ENCODE measurements at regions not wholly inside any gene's neighbourhood (a gene's known extent, or its start where the extent isn't known, plus 50 kb on each side); places are given as distances from the start of the nearest gene placed in this dataset.

DNA sequence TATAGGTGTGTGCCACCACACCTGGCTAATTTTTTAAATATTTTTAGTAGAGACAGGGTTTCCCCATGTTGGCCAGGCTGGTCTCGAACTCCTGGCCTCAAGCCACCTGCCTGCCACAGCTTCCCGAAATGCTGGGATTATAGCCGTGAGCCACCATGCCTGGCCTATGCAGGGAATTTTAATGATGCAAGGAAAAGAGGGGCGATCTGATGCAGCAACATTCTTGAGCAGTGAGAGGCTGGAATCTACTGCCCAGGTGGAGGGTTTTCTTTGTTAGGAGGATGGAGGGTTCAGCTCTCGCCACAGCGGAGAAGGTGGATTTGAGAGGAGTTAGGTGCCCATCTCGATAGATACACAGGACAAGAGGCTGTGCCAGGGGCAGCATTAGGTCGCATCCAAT, 332.3 kb downstream of the GATA3 start:
- Mint-ChIP-seq H3K9me3 (peaks cover 2% of the 10 kb centered on the region), H3K4me1 (ENCODE audit: low read depth) (no peaks in the 10 kb centered on the region), H3K36me3 (ENCODE audit: low read depth) (no peaks in the 10 kb centered on the region), H3K4me3 (no peak overlapping the region), H3K27me3 (no peaks in the 10 kb centered on the region), H3K27ac (no peak overlapping the region)
- ATAC-seq (ENCODE audit: poor library complexity): no peak
- Histone ChIP-seq H3K36me3 (ENCODE audit: insufficient read depth, low read length) (no peaks in the 10 kb centered on the region), H3K9me3 (ENCODE audit: control insufficient read depth in 1 of 2, insufficient read depth in 1 of 2, low read length in 2 of 2) (no peaks in the 10 kb centered on the region), H3K27ac (ENCODE audit: low read depth in 1 of 2, low read length in 2 of 2) (no peak overlapping the region), H3K4me1 (ENCODE audit: insufficient read depth, low read length) (no peaks in the 10 kb centered on the region), H3K4me3 (ENCODE audit: low read length) (no peak overlapping the region), H3K27me3 (ENCODE audit: control insufficient read depth in 1 of 2, insufficient read depth in 2 of 2, low read length in 2 of 2) (no peaks in the 10 kb centered on the region)
- POLR2A ChIA-PET: interaction anchor here (0.6 kb wide), 1 partner anchor 8 kb away, joined by 3 read pairs; no protein-coding TSS in a partner anchor
- TF ChIP-seq, protein P1, sequence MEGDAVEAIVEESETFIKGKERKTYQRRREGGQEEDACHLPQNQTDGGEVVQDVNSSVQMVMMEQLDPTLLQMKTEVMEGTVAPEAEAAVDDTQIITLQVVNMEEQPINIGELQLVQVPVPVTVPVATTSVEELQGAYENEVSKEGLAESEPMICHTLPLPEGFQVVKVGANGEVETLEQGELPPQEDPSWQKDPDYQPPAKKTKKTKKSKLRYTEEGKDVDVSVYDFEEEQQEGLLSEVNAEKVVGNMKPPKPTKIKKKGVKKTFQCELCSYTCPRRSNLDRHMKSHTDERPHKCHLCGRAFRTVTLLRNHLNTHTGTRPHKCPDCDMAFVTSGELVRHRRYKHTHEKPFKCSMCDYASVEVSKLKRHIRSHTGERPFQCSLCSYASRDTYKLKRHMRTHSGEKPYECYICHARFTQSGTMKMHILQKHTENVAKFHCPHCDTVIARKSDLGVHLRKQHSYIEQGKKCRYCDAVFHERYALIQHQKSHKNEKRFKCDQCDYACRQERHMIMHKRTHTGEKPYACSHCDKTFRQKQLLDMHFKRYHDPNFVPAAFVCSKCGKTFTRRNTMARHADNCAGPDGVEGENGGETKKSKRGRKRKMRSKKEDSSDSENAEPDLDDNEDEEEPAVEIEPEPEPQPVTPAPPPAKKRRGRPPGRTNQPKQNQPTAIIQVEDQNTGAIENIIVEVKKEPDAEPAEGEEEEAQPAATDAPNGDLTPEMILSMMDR (IDR thresholded peaks at IDR 0.05): no peak
- CTCF ChIA-PET: no interaction called here
- intact Hi-C loops (cut with DNase I, micrococcal nuclease): no loop called here
- DNase-seq: no peak

DNA sequence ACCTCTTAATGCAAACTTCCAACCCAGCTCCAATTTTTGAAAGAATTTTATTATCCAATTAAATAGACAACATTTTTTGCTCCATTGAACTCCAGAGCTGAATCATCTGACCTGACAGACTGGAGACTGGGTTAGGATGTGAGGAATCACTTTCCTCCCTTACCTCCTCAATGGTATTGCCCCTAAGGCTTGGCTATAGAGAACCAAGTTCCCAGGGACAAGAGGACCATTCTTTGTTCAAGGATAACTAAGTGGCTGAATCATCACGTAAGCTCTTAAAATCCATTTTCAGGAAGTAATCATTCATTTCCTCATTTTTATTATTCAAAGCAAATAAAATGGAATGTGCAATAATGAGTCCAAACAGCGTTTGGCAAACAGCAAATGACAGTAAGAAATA, 335.1 kb downstream of the GATA3 start:
- CTCF ChIA-PET: no interaction called here
- Histone ChIP-seq H3K4me1 (ENCODE audit: insufficient read depth, low read length) (no peaks in the 10 kb centered on the region), H3K4me3 (ENCODE audit: low read length) (no peak overlapping the region), H3K27me3 (ENCODE audit: control insufficient read depth in 1 of 2, insufficient read depth in 2 of 2, low read length in 2 of 2) (no peaks in the 10 kb centered on the region), H3K36me3 (ENCODE audit: insufficient read depth, low read length) (no peaks in the 10 kb centered on the region), H3K9me3 (ENCODE audit: control insufficient read depth in 1 of 2, insufficient read depth in 1 of 2, low read length in 2 of 2) (no peaks in the 10 kb centered on the region), H3K27ac (ENCODE audit: low read depth in 1 of 2, low read length in 2 of 2) (no peak overlapping the region)
- intact Hi-C loops (cut with DNase I, micrococcal nuclease): no loop called here
- no peak for ATAC-seq (ENCODE audit: poor library complexity)
- no peak overlapping the region for H3K4me3 Mint-ChIP-seq
- H3K9me3 Mint-ChIP-seq: peaks cover 2% of the 10 kb centered on the region
- no peak for DNase-seq
- TF ChIP-seq, protein P1 (IDR thresholded peaks at IDR 0.05): no peak
- POLR2A ChIA-PET: interaction anchor here (0.7 kb wide), 1 partner anchor 13 kb away, joined by 3 read pairs; no protein-coding TSS in a partner anchor
- no peaks in the 10 kb centered on the region for H3K4me1 Mint-ChIP-seq (ENCODE audit: low read depth)
- H3K36me3 Mint-ChIP-seq (ENCODE audit: low read depth): no peaks in the 10 kb centered on the region
- H3K27ac Mint-ChIP-seq: no peak overlapping the region
- no peaks in the 10 kb centered on the region for H3K27me3 Mint-ChIP-seq

DNA sequence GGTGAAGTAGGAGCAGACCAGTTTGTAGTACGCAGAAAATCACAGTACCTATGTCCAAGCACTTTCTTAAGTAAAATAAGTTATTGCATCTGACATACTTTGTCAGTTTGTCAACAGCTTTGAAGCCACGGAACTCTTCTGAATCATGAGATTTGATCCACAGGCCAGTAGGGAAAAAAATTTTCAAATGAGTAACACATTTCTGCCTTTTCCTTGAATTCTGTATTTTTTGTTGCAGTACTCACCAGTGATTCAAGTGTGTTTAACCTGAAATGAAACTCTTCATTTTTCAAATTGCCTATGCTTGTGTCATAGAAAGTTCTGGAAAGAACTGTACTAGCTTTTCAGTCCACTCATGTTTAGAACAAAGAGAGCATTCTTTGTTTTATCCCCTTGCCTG, 337.7 kb downstream of the GATA3 start:
- H3K36me3 ChIP-seq (ENCODE audit: insufficient read depth, low read length): no peaks in the 10 kb centered on the region
- intact Hi-C loops (cut with DNase I, micrococcal nuclease): no loop called here
- no peaks in the 10 kb centered on the region for H3K27me3 ChIP-seq (ENCODE audit: control insufficient read depth in 1 of 2, insufficient read depth in 2 of 2, low read length in 2 of 2)
- Mint-ChIP-seq H3K4me1 (ENCODE audit: low read depth) (peaks cover 20% of the 10 kb centered on the region), H3K9me3 (no peaks in the 10 kb centered on the region), H3K27ac (no peak overlapping the region), H3K4me3 (no peak overlapping the region), H3K27me3 (no peaks in the 10 kb centered on the region), H3K36me3 (ENCODE audit: low read depth) (no peaks in the 10 kb centered on the region)
- H3K4me1 ChIP-seq (ENCODE audit: insufficient read depth, low read length): peaks cover 8% of the 10 kb centered on the region
- ChIA-PET POLR2A (no interaction called here), CTCF (no interaction called here)
- H3K9me3 ChIP-seq (ENCODE audit: control insufficient read depth in 1 of 2, insufficient read depth in 1 of 2, low read length in 2 of 2): no peaks in the 10 kb centered on the region
- no peak overlapping the region for H3K4me3 ChIP-seq (ENCODE audit: low read length)
- DNase-seq (no peak), ATAC-seq (ENCODE audit: poor library complexity) (no peak)
- TF ChIP-seq, protein P1 (IDR thresholded peaks at IDR 0.05): no peak
- H3K27ac ChIP-seq (ENCODE audit: low read depth in 1 of 2, low read length in 2 of 2): no peak overlapping the region

All from CD4-positive, alpha-beta T cell (primary cell).